HG03108 (cell line): ENCODE measurements at regions not wholly inside any gene's neighbourhood (a gene's known extent, or its start where the extent isn't known, plus 50 kb on each side); places are given as distances from the start of the nearest gene placed in this dataset.
"Not testable (repeated sequence)": the region's sequence is repeated elsewhere in the genome, so short reads cannot be mapped to it uniquely, and the experiment has no call there.

Experiments
- ATAC-seq: cut with Tn5 transposase; IDR thresholded peaks from one replicate; pipeline ENCODE4 v1.9.1; 2021; ENCODE audit warnings: moderate library complexity; ENCODE audit not compliant: unreplicated experiment

- ATAC-seq: no peak
Observed at GRCh38 chr13:65336087-65336749, 1893.9 kb downstream of the PCDH9 start.

- ATAC-seq: no peak
Observed at GRCh38 chr13:65330691-65331090, 1899.4 kb downstream of the PCDH9 start.

- ATAC-seq: no peak
Observed at GRCh38 chr13:65330287-65330686, 1899.8 kb downstream of the PCDH9 start.

- not testable (repeated sequence) for ATAC-seq
Observed at GRCh38 chr13:65323192-65323591, 1906.9 kb downstream of the PCDH9 start.

GRCh38 chr13:65321423-65321822, 1908.7 kb downstream of the PCDH9 start:
- ATAC-seq: not testable (repeated sequence)

GRCh38 chr13:65314008-65314407, 1916.1 kb downstream of the PCDH9 start:
- no peak for ATAC-seq

- no peak for ATAC-seq
Observed at GRCh38 chr13:65310663-65311328, 1919.3 kb downstream of the PCDH9 start.

- no peak for ATAC-seq
Observed at GRCh38 chr13:65309906-65310305, 1920.2 kb downstream of the PCDH9 start.

GRCh38 chr13:65308729-65309128, 1921.4 kb downstream of the PCDH9 start:
- not testable (repeated sequence) for ATAC-seq

- ATAC-seq: no peak
Observed at GRCh38 chr13:65307056-65307455, 1923.1 kb downstream of the PCDH9 start.

- no peak for ATAC-seq
Observed at GRCh38 chr13:65302691-65303090, 1927.4 kb downstream of the PCDH9 start.

- ATAC-seq: no peak
Observed at GRCh38 chr13:65301506-65301905, 1928.6 kb downstream of the PCDH9 start.

- no peak for ATAC-seq
Observed at GRCh38 chr13:65300220-65300619, 1929.9 kb downstream of the PCDH9 start.

GRCh38 chr13:65293530-65294198, 1936.5 kb downstream of the PCDH9 start:
- ATAC-seq: no peak

GRCh38 chr13:65292488-65292901, 1937.6 kb downstream of the PCDH9 start:
- ATAC-seq: no peak

- ATAC-seq: no peak
Observed at GRCh38 chr13:65287405-65287804, 1942.7 kb downstream of the PCDH9 start.

- no peak for ATAC-seq
Observed at GRCh38 chr13:65275838-65276630, 1954.1 kb downstream of the PCDH9 start.

- ATAC-seq: no peak
Observed at GRCh38 chr13:65275108-65275507, 1955.0 kb downstream of the PCDH9 start.

GRCh38 chr13:65273811-65274420, 1956.2 kb downstream of the PCDH9 start:
- not testable (repeated sequence) for ATAC-seq

- ATAC-seq: no peak
Observed at GRCh38 chr13:65268009-65268408, 1962.1 kb downstream of the PCDH9 start.

- no peak for ATAC-seq
Observed at GRCh38 chr13:65265988-65266387, 1964.1 kb downstream of the PCDH9 start.
